GM18858 (cell line): ENCODE measurements at regions not wholly inside any gene's neighbourhood (a gene's known extent, or its start where the extent isn't known, plus 50 kb on each side); places are given as distances from the start of the nearest gene placed in this dataset.
A peak's percentile ranks its signal among the peaks of the same experiment; 100 is the strongest.
"Not testable (repeated sequence)": the region's sequence is repeated elsewhere in the genome, so short reads cannot be mapped to it uniquely, and the experiment has no call there.

Experiments used
- ATAC-seq: cut with Tn5 transposase; IDR thresholded peaks from one replicate; pipeline ENCODE4 v1.9.1; 2021; ENCODE audit not compliant: unreplicated experiment

- ATAC-seq = no peak
These were observed 438.9 kb upstream of the ZP4 start for GRCh38 chr1:238329671-238330070.

- ATAC-seq = not testable (repeated sequence)
These were observed 436.3 kb upstream of the ZP4 start for GRCh38 chr1:238327033-238327432.

- not testable (repeated sequence) for ATAC-seq
These were observed 435.8 kb upstream of the ZP4 start for GRCh38 chr1:238326479-238326878.

- no peak for ATAC-seq
These were observed 433.6 kb upstream of the ZP4 start for GRCh38 chr1:238324211-238324864.

- ATAC-seq = no peak
These were observed 432.8 kb upstream of the ZP4 start for GRCh38 chr1:238323490-238323889.

GRCh38 chr1:238319957-238320356 is 429.2 kb upstream of the ZP4 start:
- ATAC-seq = no peak

- no peak for ATAC-seq
These were observed 427.8 kb upstream of the ZP4 start for GRCh38 chr1:238318294-238319110.

- no peak for ATAC-seq
These were observed 422.2 kb upstream of the ZP4 start for GRCh38 chr1:238312969-238313368.

- ATAC-seq = no peak
These were observed 415.7 kb upstream of the ZP4 start for GRCh38 chr1:238306411-238306810.

- no peak for ATAC-seq
These were observed 411.9 kb upstream of the ZP4 start for GRCh38 chr1:238302646-238303045.

- ATAC-seq = no peak
These were observed 405.6 kb upstream of the ZP4 start for GRCh38 chr1:238296371-238296770.

GRCh38 chr1:238293075-238293474 is 402.4 kb upstream of the ZP4 start:
- ATAC-seq = no peak

- ATAC-seq = no peak
These were observed 390.7 kb upstream of the ZP4 start for GRCh38 chr1:238281418-238281817.

GRCh38 chr1:238279694-238280380 is 389.1 kb upstream of the ZP4 start:
- no peak for ATAC-seq

- no peak for ATAC-seq
These were observed 381.4 kb upstream of the ZP4 start for GRCh38 chr1:238272145-238272544.

- ATAC-seq = no peak
These were observed 375.1 kb upstream of the ZP4 start for GRCh38 chr1:238265866-238266265.

- no peak for ATAC-seq
These were observed 374.2 kb upstream of the ZP4 start for GRCh38 chr1:238264951-238265350.

- no peak for ATAC-seq
These were observed 367.8 kb upstream of the ZP4 start for GRCh38 chr1:238258510-238258909.

GRCh38 chr1:238257018-238257621 is 366.4 kb upstream of the ZP4 start:
- ATAC-seq = no peak

- no peak for ATAC-seq
These were observed 364.2 kb upstream of the ZP4 start for GRCh38 chr1:238254935-238255334.

GRCh38 chr1:238252033-238252802 is 361.5 kb upstream of the ZP4 start:
- peak; percentile 72 for ATAC-seq
